ENCODE measurements at regions not wholly inside any gene's neighbourhood (a gene's known extent, or its start where the extent isn't known, plus 50 kb on each side); places are given as distances from the start of the nearest gene placed in this dataset.

DNA sequence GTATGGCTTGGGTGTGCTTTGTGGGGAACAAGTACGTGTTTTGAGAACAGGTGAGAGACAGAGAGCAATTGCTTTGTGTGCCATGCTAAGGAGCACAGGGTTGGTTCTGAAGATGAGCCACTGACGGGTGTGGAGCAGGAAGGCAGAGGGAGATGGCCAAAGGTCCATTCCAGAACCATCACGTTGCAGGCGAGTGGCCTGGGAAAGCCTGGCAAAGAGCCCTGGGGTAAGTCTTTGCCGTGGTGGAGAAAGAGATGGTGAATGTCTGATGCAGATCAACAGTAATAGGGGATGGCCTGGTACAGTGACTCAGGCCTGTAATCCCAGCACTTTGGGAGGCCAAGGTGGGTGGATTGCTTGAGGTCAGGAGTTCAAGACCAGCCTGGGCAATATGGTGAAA lies 93.5 kb upstream of the ZNF521 start:
- no peaks in the 10 kb centered on the region for H3K36me3 ChIP-seq (ENCODE audit: control insufficient read depth in 2 of 2, extremely low read depth in 1 of 2, insufficient read depth in 2 of 2, low read length in 2 of 2)
- FAIRE-seq (no peak), DNase-seq (ENCODE audit: low read depth, low spot score) (no peak)
- no peak overlapping the region for H2AFZ ChIP-seq (ENCODE audit: low read depth, low read length)
- no peaks in the 10 kb centered on the region for H3K27me3 ChIP-seq (ENCODE audit: control insufficient read depth in 2 of 2, insufficient read depth in 2 of 2, low read length in 2 of 2)
- no TSS peak for BruUV-seq (replicated peaks)
- no peak overlapping the region for H3K27ac ChIP-seq (ENCODE audit: insufficient read depth, low read depth, low read length)
- H3K4me1 ChIP-seq (ENCODE audit: control insufficient read depth, extremely low read depth, insufficient read depth, low read length) = peaks cover 3% of the 10 kb centered on the region
- dilution Hi-C loops (cut with MboI; ENCODE audit: extremely low pct_ligation_motif_present, low sequenced_read_pairs) (no loop called here), intact Hi-C loops (cut with micrococcal nuclease) (no loop called here)
- no peak overlapping the region for H3K4me3 ChIP-seq (replicated peaks in 1 of 3; ENCODE audit: insufficient read depth in 1 of 3, low read depth in 1 of 3, low read length in 3 of 3)
- H3K4me2 ChIP-seq (ENCODE audit: insufficient read depth, low read length) = no peak overlapping the region
- no peaks in the 10 kb centered on the region for H3K9me3 ChIP-seq (replicated peaks; ENCODE audit: control insufficient read depth, insufficient read depth, low read length)
- no peak overlapping the region for H3K9ac ChIP-seq (replicated peaks; ENCODE audit: extremely low read depth, insufficient read depth, low read length)
- H3K9me1 ChIP-seq (replicated peaks; ENCODE audit: control insufficient read depth, extremely low read depth, insufficient read depth, low read length) = no peaks in the 10 kb centered on the region
- TF ChIP-seq POLR2AphosphoS5 (IDR thresholded peaks at IDR 0.05; ENCODE audit: insufficient read depth, low read depth, low read length) = no peak
- no peak for TF ChIP-seq POLR2A (IDR thresholded peaks at IDR 0.05; ENCODE audit: low read depth, low read length)
- TF ChIP-seq GATA2 (IDR thresholded peaks at IDR 0.05; ENCODE audit: insufficient read depth, insufficient read length, low read depth, low read length) = no peak
- TF ChIP-seq MYC (IDR thresholded peaks at IDR 0.05; ENCODE audit: low read depth, low read length) = no peak
- TF ChIP-seq FOS (IDR thresholded peaks at IDR 0.05; ENCODE audit: borderline replicate concordance, insufficient read depth, low read length) = no peak
- TF ChIP-seq EZH2 (IDR thresholded peaks at IDR 0.05; ENCODE audit: borderline replicate concordance, low read depth, low read length, severe bottlenecking) = no peak
- TF ChIP-seq JUN (IDR thresholded peaks at IDR 0.05; ENCODE audit: borderline replicate concordance, insufficient read depth, insufficient read length, low read depth) = no peak
- TF ChIP-seq, protein P1, sequence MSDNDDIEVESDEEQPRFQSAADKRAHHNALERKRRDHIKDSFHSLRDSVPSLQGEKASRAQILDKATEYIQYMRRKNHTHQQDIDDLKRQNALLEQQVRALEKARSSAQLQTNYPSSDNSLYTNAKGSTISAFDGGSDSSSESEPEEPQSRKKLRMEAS (IDR thresholded peaks at IDR 0.05; ENCODE audit: insufficient read depth, insufficient read length) = no peak
- TF ChIP-seq, protein P2, sequence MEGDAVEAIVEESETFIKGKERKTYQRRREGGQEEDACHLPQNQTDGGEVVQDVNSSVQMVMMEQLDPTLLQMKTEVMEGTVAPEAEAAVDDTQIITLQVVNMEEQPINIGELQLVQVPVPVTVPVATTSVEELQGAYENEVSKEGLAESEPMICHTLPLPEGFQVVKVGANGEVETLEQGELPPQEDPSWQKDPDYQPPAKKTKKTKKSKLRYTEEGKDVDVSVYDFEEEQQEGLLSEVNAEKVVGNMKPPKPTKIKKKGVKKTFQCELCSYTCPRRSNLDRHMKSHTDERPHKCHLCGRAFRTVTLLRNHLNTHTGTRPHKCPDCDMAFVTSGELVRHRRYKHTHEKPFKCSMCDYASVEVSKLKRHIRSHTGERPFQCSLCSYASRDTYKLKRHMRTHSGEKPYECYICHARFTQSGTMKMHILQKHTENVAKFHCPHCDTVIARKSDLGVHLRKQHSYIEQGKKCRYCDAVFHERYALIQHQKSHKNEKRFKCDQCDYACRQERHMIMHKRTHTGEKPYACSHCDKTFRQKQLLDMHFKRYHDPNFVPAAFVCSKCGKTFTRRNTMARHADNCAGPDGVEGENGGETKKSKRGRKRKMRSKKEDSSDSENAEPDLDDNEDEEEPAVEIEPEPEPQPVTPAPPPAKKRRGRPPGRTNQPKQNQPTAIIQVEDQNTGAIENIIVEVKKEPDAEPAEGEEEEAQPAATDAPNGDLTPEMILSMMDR (IDR thresholded peaks at IDR 0.05; ENCODE audit: extremely low read depth in 1 of 2, insufficient read depth in 1 of 2, low read depth in 1 of 2, low read length in 2 of 2) = no peak
- H3K79me2 ChIP-seq (ENCODE audit: control insufficient read depth, insufficient read depth, low read length) = no peaks in the 10 kb centered on the region
- ChIA-PET CTCF (no interaction called here), POLR2A (no interaction called here)
- H4K20me1 ChIP-seq (replicated peaks; ENCODE audit: control insufficient read depth, extremely low read depth, insufficient read depth, low read length) = no peaks in the 10 kb centered on the region
